ENCODE measurements at regions not wholly inside any gene's neighbourhood (a gene's known extent, or its start where the extent isn't known, plus 50 kb on each side); places are given as distances from the start of the nearest gene placed in this dataset.

DNA sequence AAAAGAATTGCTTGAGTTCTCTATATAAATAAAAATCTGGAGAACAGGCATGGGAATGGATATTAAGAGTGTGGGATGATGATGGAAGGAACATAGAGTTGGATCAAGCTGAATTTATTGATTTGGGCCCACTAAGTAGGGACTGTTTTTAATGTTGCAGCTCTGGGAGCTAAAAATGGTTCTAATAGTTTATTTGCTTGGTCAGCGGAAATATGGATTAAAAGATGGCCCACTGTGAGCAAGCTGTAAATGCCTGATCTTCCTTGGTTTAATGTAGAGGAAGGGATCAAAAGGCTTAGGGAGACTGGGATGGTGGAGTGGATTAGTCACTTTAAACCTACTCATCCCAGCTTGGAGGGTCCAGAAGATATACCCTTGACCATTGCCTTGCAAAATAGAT, 429.4 kb upstream of the NXPH2 start:
- ATAC-seq, result no peak
- no peak overlapping the region for H3K4me3 Mint-ChIP-seq
- DNase-seq, result no peak
- no peaks in the 10 kb centered on the region for H3K36me3 Mint-ChIP-seq
- no peaks in the 10 kb centered on the region for H3K4me1 Mint-ChIP-seq
- POLR2A ChIA-PET, result no interaction called here
- no peaks in the 10 kb centered on the region for H3K27me3 Mint-ChIP-seq
- H3K9me3 Mint-ChIP-seq, result peaks cover 0 to 18% (median 2%) of the 10 kb centered on the region in 9 donors
- no peak overlapping the region for H3K27ac Mint-ChIP-seq

DNA sequence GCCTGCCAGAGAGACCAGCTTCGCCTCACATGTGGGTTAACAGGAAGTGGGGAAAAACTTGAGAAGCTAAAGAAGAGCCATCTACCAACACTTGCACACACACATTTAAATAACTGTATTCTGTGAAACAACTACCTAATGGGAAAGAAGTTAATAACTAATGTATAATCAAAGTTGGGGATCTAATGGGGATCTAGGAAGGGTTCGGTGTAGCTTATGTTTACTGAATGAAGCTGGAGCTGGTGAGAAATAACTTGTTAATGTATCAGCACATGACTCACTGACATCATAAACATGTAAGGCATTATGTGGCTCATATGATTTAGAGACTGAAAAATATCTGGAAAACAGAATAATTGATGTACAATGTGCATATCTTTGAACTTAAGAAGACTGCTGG, 421.3 kb upstream of the NXPH2 start:
- no peak overlapping the region for H3K27ac Mint-ChIP-seq
- no peaks in the 10 kb centered on the region for H3K27me3 Mint-ChIP-seq
- no peak overlapping the region for H3K4me3 Mint-ChIP-seq
- peaks cover 0 to 13% (median 5%) of the 10 kb centered on the region in 9 donors for H3K9me3 Mint-ChIP-seq
- DNase-seq, result no peak
- no peak for ATAC-seq
- H3K4me1 Mint-ChIP-seq, result no peaks in the 10 kb centered on the region
- H3K36me3 Mint-ChIP-seq, result peaks cover 0 to 5% (median 0%) of the 10 kb centered on the region in 3 donors
- POLR2A ChIA-PET, result no interaction called here

DNA sequence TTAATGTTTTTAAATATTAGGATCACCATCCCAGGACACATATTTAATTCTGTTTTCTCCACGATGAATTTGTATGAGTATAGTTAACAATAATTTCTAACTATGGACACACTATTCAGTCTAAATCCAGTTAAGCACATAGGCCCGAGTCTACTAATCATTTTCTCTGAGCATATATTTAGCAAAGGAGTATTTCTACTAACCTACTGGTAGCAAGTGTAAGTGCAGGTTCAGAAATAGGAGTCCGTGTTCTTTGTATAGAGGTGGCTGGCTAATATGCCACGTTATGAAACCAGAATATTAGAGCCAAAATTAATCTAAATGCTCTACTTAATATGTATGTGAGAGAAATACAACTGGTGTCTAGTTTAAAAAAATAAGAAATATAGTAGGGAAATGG, 416.6 kb upstream of the NXPH2 start:
- DNase-seq, result no peak
- no peaks in the 10 kb centered on the region for H3K27me3 Mint-ChIP-seq
- H3K4me3 Mint-ChIP-seq, result no peak overlapping the region
- H3K27ac Mint-ChIP-seq, result no peak overlapping the region
- H3K9me3 Mint-ChIP-seq, result peaks cover 0 to 24% (median 5%) of the 10 kb centered on the region in 9 donors
- no peaks in the 10 kb centered on the region for H3K4me1 Mint-ChIP-seq
- no peak for ATAC-seq
- POLR2A ChIA-PET, result no interaction called here
- peaks cover 0 to 5% (median 0%) of the 10 kb centered on the region in 3 donors for H3K36me3 Mint-ChIP-seq

DNA sequence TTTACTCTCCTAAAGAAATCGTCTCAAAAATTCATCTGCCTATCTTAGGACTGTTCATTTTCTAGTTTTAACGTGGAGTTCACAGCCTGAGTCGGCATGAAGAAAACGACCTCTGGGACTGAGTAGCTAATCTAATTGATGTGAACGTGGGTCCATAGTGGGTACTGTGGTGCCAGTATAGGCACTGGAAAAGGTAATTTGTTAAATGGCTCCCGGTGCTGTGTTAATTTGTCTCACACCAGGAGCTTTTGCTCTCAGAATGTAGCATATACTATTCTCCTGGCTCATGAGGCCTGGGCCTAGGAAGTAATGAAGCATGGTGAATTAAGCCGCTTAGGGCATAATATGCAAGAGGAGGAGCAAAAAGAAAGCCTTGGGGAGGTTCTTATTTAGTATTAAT, 414.4 kb upstream of the NXPH2 start:
- DNase-seq (no peak), ATAC-seq (no peak)
- POLR2A ChIA-PET, result no interaction called here
- Mint-ChIP-seq H3K4me3 (no peak overlapping the region), H3K9me3 (peaks cover 0 to 27% (median 4%) of the 10 kb centered on the region in 9 donors), H3K27ac (no peak overlapping the region), H3K36me3 (no peaks in the 10 kb centered on the region), H3K27me3 (no peaks in the 10 kb centered on the region), H3K4me1 (no peaks in the 10 kb centered on the region)

DNA sequence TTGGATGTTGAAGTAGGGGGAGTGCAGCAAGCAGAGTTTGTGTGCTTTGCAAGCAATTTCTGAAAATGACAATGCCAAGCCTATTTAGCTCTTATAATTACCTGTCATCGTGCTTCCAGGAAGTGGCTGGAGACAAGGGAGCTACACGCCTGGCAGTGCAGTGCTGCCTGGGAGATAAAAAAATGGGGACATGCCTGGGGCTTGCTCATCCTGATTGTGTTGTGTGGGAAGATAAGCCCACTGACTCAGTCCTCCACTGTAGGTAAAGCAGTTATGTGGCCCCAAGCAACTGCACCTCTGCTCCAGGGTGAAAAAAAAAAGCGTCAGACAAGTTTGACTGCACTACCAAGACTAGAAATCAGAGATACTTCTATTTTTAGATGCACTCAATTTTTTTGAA, 396.9 kb upstream of the NXPH2 start:
- POLR2A ChIA-PET, result no interaction called here
- peaks cover 0 to 32% (median 11%) of the 10 kb centered on the region in 9 donors for H3K9me3 Mint-ChIP-seq
- H3K4me3 Mint-ChIP-seq, result no peak overlapping the region
- ATAC-seq (no peak), DNase-seq (no peak)
- no peaks in the 10 kb centered on the region for H3K36me3 Mint-ChIP-seq
- H3K27ac Mint-ChIP-seq, result no peak overlapping the region
- no peaks in the 10 kb centered on the region for H3K27me3 Mint-ChIP-seq
- no peaks in the 10 kb centered on the region for H3K4me1 Mint-ChIP-seq

DNA sequence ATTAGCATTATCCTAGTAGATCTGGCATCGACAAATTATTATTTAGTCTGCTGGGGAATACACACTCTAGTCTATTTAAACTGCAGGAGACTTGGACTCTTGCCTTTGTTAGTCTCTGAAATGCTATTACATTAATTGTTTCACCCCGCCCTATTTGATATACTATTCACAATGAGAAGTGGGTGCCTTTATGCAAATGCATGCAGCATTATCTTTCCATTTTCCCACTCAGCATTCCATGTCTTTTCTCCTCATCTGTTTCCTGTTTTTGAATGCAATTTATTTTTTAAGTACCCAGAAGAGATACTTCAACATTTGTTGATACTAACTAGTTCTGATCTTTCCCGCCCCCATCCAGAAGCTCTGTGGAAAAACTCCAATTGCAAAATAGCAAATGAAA, 395.3 kb upstream of the NXPH2 start:
- Mint-ChIP-seq H3K27me3 (no peaks in the 10 kb centered on the region), H3K4me3 (no peak overlapping the region), H3K27ac (no peak overlapping the region), H3K4me1 (no peaks in the 10 kb centered on the region), H3K9me3 (peaks cover 0 to 27% (median 13%) of the 10 kb centered on the region in 9 donors), H3K36me3 (no peaks in the 10 kb centered on the region)
- POLR2A ChIA-PET, result no interaction called here
- ATAC-seq (no peak), DNase-seq (no peak)

DNA sequence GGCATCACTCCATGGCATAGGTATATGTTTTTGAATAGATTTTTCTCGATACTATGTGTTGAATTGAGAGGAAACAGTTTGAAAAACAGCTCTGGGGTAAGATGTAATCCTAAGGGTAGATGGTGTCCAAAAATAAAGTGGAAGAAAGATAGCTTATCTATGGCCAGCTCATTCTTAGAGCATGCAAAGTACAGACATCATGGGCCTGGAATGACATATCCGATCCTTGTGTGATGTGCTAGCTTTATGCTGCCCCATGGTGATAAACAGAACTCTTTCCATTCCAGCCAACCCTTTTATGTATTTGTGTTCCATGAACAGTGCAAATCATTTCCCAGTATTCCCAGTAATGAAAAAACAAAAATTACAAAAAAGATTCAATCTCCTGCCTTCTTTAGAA, 390.2 kb upstream of the NXPH2 start:
- Mint-ChIP-seq H3K9me3 (peaks cover 0 to 17% (median 8%) of the 10 kb centered on the region in 9 donors), H3K27me3 (no peaks in the 10 kb centered on the region), H3K4me1 (no peaks in the 10 kb centered on the region), H3K27ac (no peak overlapping the region), H3K4me3 (no peak overlapping the region), H3K36me3 (no peaks in the 10 kb centered on the region)
- no peak for DNase-seq
- POLR2A ChIA-PET, result no interaction called here
- ATAC-seq, result no peak

DNA sequence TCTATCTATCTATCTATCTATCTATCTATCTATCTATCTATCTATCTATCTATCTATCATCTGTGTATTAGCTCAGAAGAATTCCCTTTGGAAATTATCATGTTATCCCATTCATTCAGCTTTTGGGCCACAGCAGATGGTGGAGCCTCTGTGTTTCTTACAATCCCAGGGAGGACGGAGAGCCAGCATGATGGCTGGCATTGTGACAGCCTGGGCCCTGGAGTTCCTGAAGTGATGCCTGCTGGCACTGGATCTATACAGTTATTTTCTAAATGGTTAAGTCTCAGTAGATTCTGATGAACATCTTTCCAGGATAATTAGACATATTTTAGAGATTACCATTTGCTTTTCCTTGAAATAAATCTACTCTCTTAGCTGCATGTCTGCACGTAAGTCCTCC, 385.4 kb upstream of the NXPH2 start:
- H3K27me3 Mint-ChIP-seq, result no peaks in the 10 kb centered on the region
- H3K36me3 Mint-ChIP-seq, result no peaks in the 10 kb centered on the region
- no peaks in the 10 kb centered on the region for H3K4me1 Mint-ChIP-seq
- no peak for DNase-seq
- no peak overlapping the region for H3K4me3 Mint-ChIP-seq
- POLR2A ChIA-PET, result no interaction called here
- peaks cover 0 to 12% (median 6%) of the 10 kb centered on the region in 9 donors for H3K9me3 Mint-ChIP-seq
- H3K27ac Mint-ChIP-seq, result no peak overlapping the region
- ATAC-seq, result no peak

DNA sequence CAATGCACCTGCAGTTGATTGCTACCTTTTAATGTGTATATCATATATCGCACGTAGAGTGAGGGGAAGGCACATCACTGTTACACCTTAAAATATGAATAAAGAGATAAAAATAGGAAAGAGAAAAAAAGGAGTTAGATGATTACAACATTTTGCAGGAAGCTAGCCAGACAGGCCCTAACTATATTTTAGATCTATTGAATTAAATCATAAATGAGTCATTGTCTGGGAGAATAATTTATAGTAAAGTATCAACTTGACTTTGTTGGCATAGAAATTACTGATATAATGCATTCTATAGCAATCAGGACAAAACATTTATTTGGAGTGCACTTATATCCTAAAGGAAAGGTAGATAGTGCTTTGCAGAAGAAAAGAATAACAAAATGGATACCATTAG, 384.9 kb upstream of the NXPH2 start:
- no peaks in the 10 kb centered on the region for H3K27me3 Mint-ChIP-seq
- peaks cover 0 to 14% (median 6%) of the 10 kb centered on the region in 9 donors for H3K9me3 Mint-ChIP-seq
- H3K4me1 Mint-ChIP-seq, result no peaks in the 10 kb centered on the region
- H3K36me3 Mint-ChIP-seq, result no peaks in the 10 kb centered on the region
- DNase-seq (no peak), ATAC-seq (no peak)
- no peak overlapping the region for H3K27ac Mint-ChIP-seq
- no peak overlapping the region for H3K4me3 Mint-ChIP-seq
- POLR2A ChIA-PET, result no interaction called here

DNA sequence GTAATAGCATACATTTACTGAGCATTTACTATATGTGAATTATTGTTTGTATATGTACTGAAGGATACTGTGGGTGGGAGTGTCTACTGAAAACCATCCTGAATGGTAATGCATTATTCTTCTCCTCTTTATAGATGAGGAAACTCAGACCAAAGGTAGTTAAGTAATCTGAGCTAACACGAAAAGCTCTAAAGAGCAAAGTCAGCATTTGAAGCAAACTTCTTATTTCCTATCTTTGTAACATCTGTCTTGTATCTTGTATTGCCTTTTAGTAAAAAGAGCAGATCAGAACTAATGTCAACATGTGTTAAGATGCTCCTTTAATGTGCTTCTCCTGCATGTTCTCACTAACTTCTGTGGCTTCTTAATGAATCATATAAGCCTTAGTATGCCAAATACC, 382.8 kb upstream of the NXPH2 start:
- H3K9me3 Mint-ChIP-seq, result peaks cover 0 to 20% (median 5%) of the 10 kb centered on the region in 9 donors
- no peak overlapping the region for H3K27ac Mint-ChIP-seq
- no peak for ATAC-seq
- H3K27me3 Mint-ChIP-seq, result no peaks in the 10 kb centered on the region
- H3K4me3 Mint-ChIP-seq, result no peak overlapping the region
- no peaks in the 10 kb centered on the region for H3K36me3 Mint-ChIP-seq
- no peaks in the 10 kb centered on the region for H3K4me1 Mint-ChIP-seq
- POLR2A ChIA-PET, result no interaction called here
- DNase-seq, result no peak

DNA sequence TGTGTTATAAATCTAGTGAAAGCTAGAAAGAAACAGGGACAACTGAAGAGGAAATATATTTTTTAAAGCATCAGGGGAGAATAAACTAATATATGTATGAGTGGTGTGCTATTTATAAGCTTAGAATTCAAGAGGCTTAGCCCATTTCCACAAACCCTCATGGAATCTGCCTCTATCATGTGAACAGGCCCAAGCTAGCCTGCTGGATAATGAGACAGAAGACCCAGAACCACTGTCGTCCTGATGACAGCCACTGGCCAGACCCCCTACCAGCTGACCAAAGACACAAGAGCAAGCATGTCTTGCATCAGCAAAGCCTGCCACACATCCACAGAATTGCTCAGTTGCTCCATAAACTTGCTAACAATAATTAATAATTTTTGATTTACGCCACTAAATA, 382.3 kb upstream of the NXPH2 start:
- DNase-seq (no peak), ATAC-seq (no peak)
- no peak overlapping the region for H3K4me3 Mint-ChIP-seq
- POLR2A ChIA-PET, result no interaction called here
- H3K4me1 Mint-ChIP-seq, result no peaks in the 10 kb centered on the region
- no peak overlapping the region for H3K27ac Mint-ChIP-seq
- no peaks in the 10 kb centered on the region for H3K27me3 Mint-ChIP-seq
- no peaks in the 10 kb centered on the region for H3K36me3 Mint-ChIP-seq
- peaks cover 0 to 20% (median 5%) of the 10 kb centered on the region in 9 donors for H3K9me3 Mint-ChIP-seq

DNA sequence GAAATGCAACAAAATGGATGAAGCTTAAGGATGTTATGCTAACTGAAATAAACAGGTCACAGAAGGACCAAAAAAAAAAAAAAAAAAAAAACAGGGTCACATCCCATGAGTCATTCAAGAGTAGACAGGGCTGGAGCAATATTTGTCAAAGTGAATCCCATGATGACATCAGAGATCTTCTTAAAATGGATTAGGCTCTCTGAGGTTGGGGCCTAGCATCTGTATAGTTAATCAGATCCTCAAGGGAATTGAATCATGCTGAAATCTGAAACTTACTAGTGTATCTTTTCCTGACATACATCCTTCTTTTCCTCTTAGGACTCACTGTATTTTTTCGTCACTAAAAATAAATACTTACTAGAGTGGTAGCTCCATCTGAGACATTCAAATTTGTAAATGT, 380.6 kb upstream of the NXPH2 start:
- Mint-ChIP-seq H3K27ac (no peak overlapping the region), H3K9me3 (peaks cover 0 to 20% (median 8%) of the 10 kb centered on the region in 9 donors)
- no peak for ATAC-seq

DNA sequence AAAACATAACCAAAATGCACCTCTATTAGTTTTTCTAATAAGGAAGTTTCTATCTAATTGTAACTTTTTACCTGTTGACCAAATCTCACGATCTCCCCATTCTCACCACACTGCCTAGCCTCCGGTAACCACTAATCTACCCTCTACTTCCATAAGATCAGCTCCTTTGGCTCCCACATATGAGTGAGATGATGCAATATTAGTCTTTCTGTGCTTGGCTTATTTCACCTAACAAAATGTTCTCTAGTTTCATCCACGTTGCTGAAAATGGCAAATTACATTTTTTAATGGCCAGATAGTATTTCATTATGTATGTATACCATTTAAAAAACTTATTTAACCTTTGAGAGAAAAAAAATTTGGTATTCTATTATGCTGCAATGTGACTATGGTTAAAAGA, 379.0 kb upstream of the NXPH2 start:
- Mint-ChIP-seq H3K36me3 (no peaks in the 10 kb centered on the region), H3K9me3 (peaks cover 0 to 20% (median 8%) of the 10 kb centered on the region in 9 donors), H3K27ac (no peak overlapping the region), H3K27me3 (no peaks in the 10 kb centered on the region), H3K4me3 (no peak overlapping the region), H3K4me1 (no peaks in the 10 kb centered on the region)
- POLR2A ChIA-PET, result no interaction called here
- no peak for ATAC-seq
- DNase-seq, result no peak

More for the DNA sequence above, 380.6 kb upstream of the NXPH2 start:
- H3K36me3 Mint-ChIP-seq, result no peaks in the 10 kb centered on the region
- POLR2A ChIA-PET, result no interaction called here
- no peaks in the 10 kb centered on the region for H3K27me3 Mint-ChIP-seq
- H3K4me3 Mint-ChIP-seq, result no peak overlapping the region
- DNase-seq, result no peak
- H3K4me1 Mint-ChIP-seq, result no peaks in the 10 kb centered on the region

DNA sequence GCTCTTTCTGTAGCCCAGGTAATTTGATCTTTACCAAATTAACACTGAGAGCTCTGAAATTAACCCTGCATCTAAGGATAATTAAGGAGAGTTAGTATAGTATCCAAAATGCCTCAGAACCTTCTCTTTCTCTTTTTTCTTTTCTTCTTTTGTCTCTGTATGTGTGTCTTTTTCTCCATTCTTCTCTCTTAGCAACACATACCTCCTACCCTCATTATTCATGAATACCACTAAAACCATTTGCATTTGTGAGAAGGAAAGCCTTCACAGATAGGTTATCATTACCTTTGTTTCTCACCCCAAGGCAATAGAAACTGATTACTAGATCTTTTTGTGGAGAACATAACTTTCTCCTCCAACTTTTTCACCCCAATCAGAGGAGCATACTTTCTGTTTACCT, 376.5 kb upstream of the NXPH2 start:
- DNase-seq (no peak), ATAC-seq (no peak)
- Mint-ChIP-seq H3K9me3 (peaks cover 0 to 15% (median 7%) of the 10 kb centered on the region in 9 donors), H3K27me3 (no peaks in the 10 kb centered on the region), H3K36me3 (no peaks in the 10 kb centered on the region), H3K4me3 (no peak overlapping the region), H3K27ac (no peak overlapping the region), H3K4me1 (no peaks in the 10 kb centered on the region)
- POLR2A ChIA-PET, result no interaction called here

DNA sequence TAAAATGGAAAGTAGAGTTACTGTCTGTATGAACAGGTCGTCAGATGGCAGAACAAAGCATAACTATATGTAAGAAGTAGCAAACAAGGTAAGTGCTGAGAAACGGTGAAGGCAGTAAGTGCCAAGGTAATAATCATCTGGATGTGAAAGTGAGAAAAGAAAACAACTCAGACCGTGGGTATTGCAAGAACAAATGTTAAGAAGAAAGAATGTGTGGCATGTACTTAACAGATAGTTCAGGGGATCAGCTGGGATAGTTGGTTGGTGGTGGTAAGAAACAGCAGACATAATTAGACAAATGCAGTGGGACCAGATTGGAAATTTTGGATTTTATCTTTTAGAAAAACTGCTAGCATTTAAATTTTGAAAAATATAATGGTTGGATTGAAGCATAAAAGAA, 375.8 kb upstream of the NXPH2 start:
- no peak for ATAC-seq
- Mint-ChIP-seq H3K9me3 (peaks cover 0 to 15% (median 10%) of the 10 kb centered on the region in 9 donors), H3K4me1 (no peaks in the 10 kb centered on the region), H3K4me3 (no peak overlapping the region), H3K27ac (no peak overlapping the region), H3K36me3 (no peaks in the 10 kb centered on the region), H3K27me3 (no peaks in the 10 kb centered on the region)
- no peak for DNase-seq
- POLR2A ChIA-PET, result no interaction called here
